ENCODE measurements at regions not wholly inside any gene's neighbourhood (a gene's known extent, or its start where the extent isn't known, plus 50 kb on each side); places are given as distances from the start of the nearest gene placed in this dataset.

- no peaks in the 10 kb centered on the region for H3K9me3 ChIP-seq (ENCODE audit: low read depth, low read length)
- no peaks in the 10 kb centered on the region for H3K36me3 ChIP-seq (ENCODE audit: insufficient read depth, low read length)
- H3K27ac ChIP-seq, result no peak overlapping the region
- DNase-seq (ENCODE audit: low read depth, low spot score), result no peak
- H3K9ac ChIP-seq (ENCODE audit: insufficient read length), result no peak overlapping the region
- no peak overlapping the region for H3K4me3 ChIP-seq
- TF ChIP-seq EZH2 (IDR thresholded peaks at IDR 0.05), result no peak
- no peak for TF ChIP-seq POLR2AphosphoS5 (IDR thresholded peaks at IDR 0.05; ENCODE audit: borderline replicate concordance, low read depth, low read length)
- TF ChIP-seq FOXP2 (optimal IDR thresholded peaks at IDR 0.05; ENCODE audit: control extremely low read depth, extremely low read length, insufficient read depth), result no peak
Measured at GRCh38 chr17:22512057-22512456, 819.7 kb downstream of the KCNJ18 start.

GRCh38 chr17:22512506-22512905 lies 820.2 kb downstream of the KCNJ18 start:
- TF ChIP-seq FOXP2 (optimal IDR thresholded peaks at IDR 0.05; ENCODE audit: control extremely low read depth, extremely low read length, insufficient read depth) (no peak), POLR2AphosphoS5 (IDR thresholded peaks at IDR 0.05; ENCODE audit: borderline replicate concordance, low read depth, low read length) (no peak), EZH2 (IDR thresholded peaks at IDR 0.05) (no peak)
- Histone ChIP-seq H3K9ac (ENCODE audit: insufficient read length) (no peak overlapping the region), H3K4me3 (no peak overlapping the region), H3K27ac (no peak overlapping the region), H3K9me3 (ENCODE audit: low read depth, low read length) (no peaks in the 10 kb centered on the region), H3K36me3 (ENCODE audit: insufficient read depth, low read length) (no peaks in the 10 kb centered on the region)
- DNase-seq (ENCODE audit: low read depth, low spot score), result no peak

GRCh38 chr17:22512997-22513538 lies 820.7 kb downstream of the KCNJ18 start:
- Histone ChIP-seq H3K4me3 (no peak overlapping the region), H3K9ac (ENCODE audit: insufficient read length) (no peak overlapping the region), H3K9me3 (ENCODE audit: low read depth, low read length) (no peaks in the 10 kb centered on the region), H3K36me3 (ENCODE audit: insufficient read depth, low read length) (no peaks in the 10 kb centered on the region), H3K27ac (no peak overlapping the region)
- TF ChIP-seq FOXP2 (optimal IDR thresholded peaks at IDR 0.05; ENCODE audit: control extremely low read depth, extremely low read length, insufficient read depth) (no peak), EZH2 (IDR thresholded peaks at IDR 0.05) (no peak), POLR2AphosphoS5 (IDR thresholded peaks at IDR 0.05; ENCODE audit: borderline replicate concordance, low read depth, low read length) (no peak)
- DNase-seq (ENCODE audit: low read depth, low spot score), result no peak

- Histone ChIP-seq H3K27ac (no peak overlapping the region), H3K4me3 (no peak overlapping the region), H3K36me3 (ENCODE audit: insufficient read depth, low read length) (no peaks in the 10 kb centered on the region), H3K9me3 (ENCODE audit: low read depth, low read length) (no peaks in the 10 kb centered on the region), H3K9ac (ENCODE audit: insufficient read length) (no peak overlapping the region)
- TF ChIP-seq FOXP2 (optimal IDR thresholded peaks at IDR 0.05; ENCODE audit: control extremely low read depth, extremely low read length, insufficient read depth), result no peak
- TF ChIP-seq EZH2 (IDR thresholded peaks at IDR 0.05), result no peak
- no peak for TF ChIP-seq POLR2AphosphoS5 (IDR thresholded peaks at IDR 0.05; ENCODE audit: borderline replicate concordance, low read depth, low read length)
- DNase-seq (ENCODE audit: low read depth, low spot score), result no peak
Measured at GRCh38 chr17:22514315-22514714, 822.0 kb downstream of the KCNJ18 start.

GRCh38 chr17:22514767-22515320 lies 822.5 kb downstream of the KCNJ18 start:
- no peak overlapping the region for H3K27ac ChIP-seq
- no peaks in the 10 kb centered on the region for H3K9me3 ChIP-seq (ENCODE audit: low read depth, low read length)
- H3K36me3 ChIP-seq (ENCODE audit: insufficient read depth, low read length), result no peaks in the 10 kb centered on the region
- no peak overlapping the region for H3K9ac ChIP-seq (ENCODE audit: insufficient read length)
- DNase-seq (ENCODE audit: low read depth, low spot score), result no peak
- TF ChIP-seq POLR2AphosphoS5 (IDR thresholded peaks at IDR 0.05; ENCODE audit: borderline replicate concordance, low read depth, low read length) (no peak), FOXP2 (optimal IDR thresholded peaks at IDR 0.05; ENCODE audit: control extremely low read depth, extremely low read length, insufficient read depth) (no peak), EZH2 (IDR thresholded peaks at IDR 0.05) (no peak)
- no peak overlapping the region for H3K4me3 ChIP-seq

GRCh38 chr17:22515599-22515998 lies 823.3 kb downstream of the KCNJ18 start:
- H3K9me3 ChIP-seq (ENCODE audit: low read depth, low read length), result no peaks in the 10 kb centered on the region
- no peak overlapping the region for H3K4me3 ChIP-seq
- no peak overlapping the region for H3K9ac ChIP-seq (ENCODE audit: insufficient read length)
- no peak for DNase-seq (ENCODE audit: low read depth, low spot score)
- no peak overlapping the region for H3K27ac ChIP-seq
- H3K36me3 ChIP-seq (ENCODE audit: insufficient read depth, low read length), result no peaks in the 10 kb centered on the region
- TF ChIP-seq FOXP2 (optimal IDR thresholded peaks at IDR 0.05; ENCODE audit: control extremely low read depth, extremely low read length, insufficient read depth) (no peak), EZH2 (IDR thresholded peaks at IDR 0.05) (no peak), POLR2AphosphoS5 (IDR thresholded peaks at IDR 0.05; ENCODE audit: borderline replicate concordance, low read depth, low read length) (no peak)

- no peak overlapping the region for H3K27ac ChIP-seq
- no peak overlapping the region for H3K9ac ChIP-seq (ENCODE audit: insufficient read length)
- no peak for TF ChIP-seq POLR2AphosphoS5 (IDR thresholded peaks at IDR 0.05; ENCODE audit: borderline replicate concordance, low read depth, low read length)
- TF ChIP-seq FOXP2 (optimal IDR thresholded peaks at IDR 0.05; ENCODE audit: control extremely low read depth, extremely low read length, insufficient read depth), result no peak
- TF ChIP-seq EZH2 (IDR thresholded peaks at IDR 0.05), result no peak
- no peak for DNase-seq (ENCODE audit: low read depth, low spot score)
- H3K36me3 ChIP-seq (ENCODE audit: insufficient read depth, low read length), result no peaks in the 10 kb centered on the region
- H3K9me3 ChIP-seq (ENCODE audit: low read depth, low read length), result no peaks in the 10 kb centered on the region
- H3K4me3 ChIP-seq, result no peak overlapping the region
Measured at GRCh38 chr17:22516861-22517636, 824.7 kb downstream of the KCNJ18 start.

GRCh38 chr17:22517716-22518115 lies 825.4 kb downstream of the KCNJ18 start:
- Histone ChIP-seq H3K9ac (ENCODE audit: insufficient read length) (no peak overlapping the region), H3K9me3 (ENCODE audit: low read depth, low read length) (no peaks in the 10 kb centered on the region), H3K27ac (no peak overlapping the region), H3K36me3 (ENCODE audit: insufficient read depth, low read length) (no peaks in the 10 kb centered on the region), H3K4me3 (no peak overlapping the region)
- DNase-seq (ENCODE audit: low read depth, low spot score), result no peak
- TF ChIP-seq EZH2 (IDR thresholded peaks at IDR 0.05), result no peak
- no peak for TF ChIP-seq FOXP2 (optimal IDR thresholded peaks at IDR 0.05; ENCODE audit: control extremely low read depth, extremely low read length, insufficient read depth)
- TF ChIP-seq POLR2AphosphoS5 (IDR thresholded peaks at IDR 0.05; ENCODE audit: borderline replicate concordance, low read depth, low read length), result no peak
